ENCODE measurements at regions not wholly inside any gene's neighbourhood (a gene's known extent, or its start where the extent isn't known, plus 50 kb on each side); places are given as distances from the start of the nearest gene placed in this dataset.
"Not testable (repeated sequence)": the region's sequence is repeated elsewhere in the genome, so short reads cannot be mapped to it uniquely, and the experiment has no call there.

DNA sequence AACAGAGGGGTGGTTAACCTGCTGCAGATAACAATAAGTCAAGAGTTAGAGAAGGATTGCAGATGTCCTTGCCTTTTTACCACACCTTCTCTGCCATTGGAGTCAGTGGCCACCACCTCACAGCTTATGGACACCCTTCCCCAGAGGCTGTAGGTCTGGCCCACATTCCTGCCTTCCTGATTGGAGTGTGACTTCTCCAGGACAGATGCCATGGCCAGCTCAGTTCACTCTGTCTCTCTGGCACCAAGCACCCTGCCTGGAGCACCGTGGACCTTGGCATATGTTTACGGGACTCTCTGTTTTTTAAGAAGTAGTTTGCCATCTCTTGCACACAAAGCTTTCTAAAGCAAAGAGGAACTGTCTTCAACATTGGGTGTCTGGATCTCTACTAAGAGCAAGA, 323.8 kb downstream of the BCL2L11 start:
- DNase-seq (ENCODE audit: unreplicated experiment); H3K27ac Mint-ChIP-seq (ENCODE audit: low read depth, unreplicated experiment); H3K36me3 Mint-ChIP-seq (ENCODE audit: insufficient read depth, unreplicated experiment); intact Hi-C loops (cut with micrococcal nuclease); POLR2A ChIA-PET; BruUV-seq (replicated peaks); CTCF ChIA-PET; H3K27me3 Mint-ChIP-seq (ENCODE audit: insufficient read depth, unreplicated experiment); H3K4me3 Mint-ChIP-seq (ENCODE audit: unreplicated experiment); H3K4me1 Mint-ChIP-seq (ENCODE audit: insufficient read depth, unreplicated experiment); H3K9me3 Mint-ChIP-seq (ENCODE audit: unreplicated experiment): not testable (repeated sequence)

GRCh38 chr2:111445191-111445929, 324.6 kb downstream of the BCL2L11 start:
- CTCF ChIA-PET; BruUV-seq (replicated peaks); DNase-seq (ENCODE audit: unreplicated experiment); H3K27me3 Mint-ChIP-seq (ENCODE audit: insufficient read depth, unreplicated experiment); H3K4me3 Mint-ChIP-seq (ENCODE audit: unreplicated experiment); H3K9me3 Mint-ChIP-seq (ENCODE audit: unreplicated experiment); intact Hi-C loops (cut with micrococcal nuclease); H3K4me1 Mint-ChIP-seq (ENCODE audit: insufficient read depth, unreplicated experiment); POLR2A ChIA-PET; H3K27ac Mint-ChIP-seq (ENCODE audit: low read depth, unreplicated experiment); H3K36me3 Mint-ChIP-seq (ENCODE audit: insufficient read depth, unreplicated experiment): not testable (repeated sequence)

- not testable (repeated sequence) for H3K9me3 Mint-ChIP-seq (ENCODE audit: unreplicated experiment)
These were observed 325.2 kb downstream of the BCL2L11 start for GRCh38 chr2:111445941-111446340.

GRCh38 chr2:111447482-111447881, 326.8 kb downstream of the BCL2L11 start:
- BruUV-seq (replicated peaks); CTCF ChIA-PET; H3K27ac Mint-ChIP-seq (ENCODE audit: low read depth, unreplicated experiment); H3K36me3 Mint-ChIP-seq (ENCODE audit: insufficient read depth, unreplicated experiment); H3K9me3 Mint-ChIP-seq (ENCODE audit: unreplicated experiment); intact Hi-C loops (cut with micrococcal nuclease); DNase-seq (ENCODE audit: unreplicated experiment); H3K4me1 Mint-ChIP-seq (ENCODE audit: insufficient read depth, unreplicated experiment); H3K4me3 Mint-ChIP-seq (ENCODE audit: unreplicated experiment); POLR2A ChIA-PET; H3K27me3 Mint-ChIP-seq (ENCODE audit: insufficient read depth, unreplicated experiment): not testable (repeated sequence)

More at GRCh38 chr2:111445941-111446340, 325.2 kb downstream of the BCL2L11 start:
- BruUV-seq (replicated peaks); CTCF ChIA-PET; POLR2A ChIA-PET; H3K27me3 Mint-ChIP-seq (ENCODE audit: insufficient read depth, unreplicated experiment); H3K4me3 Mint-ChIP-seq (ENCODE audit: unreplicated experiment); H3K4me1 Mint-ChIP-seq (ENCODE audit: insufficient read depth, unreplicated experiment); H3K27ac Mint-ChIP-seq (ENCODE audit: low read depth, unreplicated experiment); H3K36me3 Mint-ChIP-seq (ENCODE audit: insufficient read depth, unreplicated experiment); DNase-seq (ENCODE audit: unreplicated experiment); intact Hi-C loops (cut with micrococcal nuclease): not testable (repeated sequence)

DNA sequence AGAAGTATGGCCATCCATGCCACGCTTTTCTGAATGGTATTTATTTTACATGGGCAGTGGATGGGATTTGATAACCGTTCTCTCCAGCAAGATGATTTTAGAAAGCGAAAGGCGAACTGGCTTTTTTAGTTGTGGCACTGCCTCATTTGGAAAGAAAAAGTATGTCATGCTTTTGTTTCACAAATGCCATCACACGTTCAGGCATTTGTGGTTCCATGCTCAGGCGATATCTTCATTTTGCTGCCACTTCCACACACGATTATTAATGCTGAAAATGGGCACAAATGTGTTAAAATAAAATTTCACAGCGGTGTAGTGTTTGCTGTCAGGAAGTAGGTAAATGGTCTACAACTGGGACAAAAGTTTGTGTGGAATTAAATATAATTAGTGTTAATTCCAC, 328.1 kb downstream of the BCL2L11 start:
- H3K9me3 Mint-ChIP-seq (ENCODE audit: unreplicated experiment); intact Hi-C loops (cut with micrococcal nuclease); CTCF ChIA-PET; H3K27me3 Mint-ChIP-seq (ENCODE audit: insufficient read depth, unreplicated experiment); H3K36me3 Mint-ChIP-seq (ENCODE audit: insufficient read depth, unreplicated experiment); H3K4me3 Mint-ChIP-seq (ENCODE audit: unreplicated experiment); H3K27ac Mint-ChIP-seq (ENCODE audit: low read depth, unreplicated experiment); BruUV-seq (replicated peaks); POLR2A ChIA-PET; DNase-seq (ENCODE audit: unreplicated experiment); H3K4me1 Mint-ChIP-seq (ENCODE audit: insufficient read depth, unreplicated experiment): not testable (repeated sequence)

DNA sequence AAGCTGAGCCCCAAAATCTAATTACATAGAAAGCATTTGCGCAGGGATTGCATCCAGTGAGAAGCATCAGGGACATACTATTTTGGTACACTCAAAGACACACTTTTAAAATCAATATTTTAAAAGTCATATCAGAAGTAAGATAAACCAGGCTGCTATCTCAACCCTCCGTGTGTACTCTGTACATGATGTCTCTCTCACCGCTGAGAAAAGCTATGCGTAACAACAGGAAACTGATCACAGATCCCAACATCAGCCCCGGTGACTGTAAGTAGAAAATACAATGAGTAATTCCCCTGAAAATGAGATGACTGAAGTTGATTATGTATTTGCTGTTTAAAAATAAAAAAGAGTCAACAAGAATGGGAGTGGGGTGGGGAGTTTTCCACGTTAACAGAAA, 329.8 kb downstream of the BCL2L11 start:
- H3K9me3 Mint-ChIP-seq (ENCODE audit: unreplicated experiment); H3K36me3 Mint-ChIP-seq (ENCODE audit: insufficient read depth, unreplicated experiment); H3K4me1 Mint-ChIP-seq (ENCODE audit: insufficient read depth, unreplicated experiment); H3K4me3 Mint-ChIP-seq (ENCODE audit: unreplicated experiment); intact Hi-C loops (cut with micrococcal nuclease); H3K27ac Mint-ChIP-seq (ENCODE audit: low read depth, unreplicated experiment); H3K27me3 Mint-ChIP-seq (ENCODE audit: insufficient read depth, unreplicated experiment); POLR2A ChIA-PET; BruUV-seq (replicated peaks); DNase-seq (ENCODE audit: unreplicated experiment); CTCF ChIA-PET: not testable (repeated sequence)

- H3K27me3 Mint-ChIP-seq (ENCODE audit: insufficient read depth, unreplicated experiment); H3K4me3 Mint-ChIP-seq (ENCODE audit: unreplicated experiment); intact Hi-C loops (cut with micrococcal nuclease); CTCF ChIA-PET; H3K27ac Mint-ChIP-seq (ENCODE audit: low read depth, unreplicated experiment); H3K4me1 Mint-ChIP-seq (ENCODE audit: insufficient read depth, unreplicated experiment); H3K36me3 Mint-ChIP-seq (ENCODE audit: insufficient read depth, unreplicated experiment); DNase-seq (ENCODE audit: unreplicated experiment); BruUV-seq (replicated peaks); H3K9me3 Mint-ChIP-seq (ENCODE audit: unreplicated experiment); POLR2A ChIA-PET: not testable (repeated sequence)
These were observed 331.0 kb downstream of the BCL2L11 start for GRCh38 chr2:111451692-111452199.

- CTCF ChIA-PET; H3K27me3 Mint-ChIP-seq (ENCODE audit: insufficient read depth, unreplicated experiment); BruUV-seq (replicated peaks); POLR2A ChIA-PET; H3K9me3 Mint-ChIP-seq (ENCODE audit: unreplicated experiment); H3K27ac Mint-ChIP-seq (ENCODE audit: low read depth, unreplicated experiment); intact Hi-C loops (cut with micrococcal nuclease); H3K4me1 Mint-ChIP-seq (ENCODE audit: insufficient read depth, unreplicated experiment); H3K4me3 Mint-ChIP-seq (ENCODE audit: unreplicated experiment); DNase-seq (ENCODE audit: unreplicated experiment); H3K36me3 Mint-ChIP-seq (ENCODE audit: insufficient read depth, unreplicated experiment): not testable (repeated sequence)
These were observed 331.5 kb downstream of the BCL2L11 start for GRCh38 chr2:111452208-111452607.

DNA sequence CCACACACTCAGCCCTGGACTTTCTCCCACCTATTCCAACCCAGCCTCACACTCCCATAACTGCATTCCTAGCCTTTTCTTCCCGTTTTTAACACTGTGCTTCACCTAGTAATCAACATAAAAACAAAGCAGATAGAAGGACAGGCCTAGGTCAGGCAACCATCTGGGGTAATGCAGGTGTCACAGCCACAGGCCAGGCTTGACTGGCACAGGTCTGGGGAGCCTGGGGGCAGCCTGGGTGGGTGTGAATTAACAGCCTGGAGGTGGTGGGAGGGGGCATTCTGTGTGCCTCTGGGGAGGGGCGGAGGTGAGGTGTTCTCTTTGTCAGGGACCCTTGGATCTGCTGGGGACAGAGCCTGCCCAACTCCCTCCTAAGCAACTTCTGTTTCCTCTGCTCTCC, 332.6 kb downstream of the BCL2L11 start:
- DNase-seq (ENCODE audit: unreplicated experiment); H3K4me3 Mint-ChIP-seq (ENCODE audit: unreplicated experiment); CTCF ChIA-PET; H3K36me3 Mint-ChIP-seq (ENCODE audit: insufficient read depth, unreplicated experiment); H3K4me1 Mint-ChIP-seq (ENCODE audit: insufficient read depth, unreplicated experiment); H3K9me3 Mint-ChIP-seq (ENCODE audit: unreplicated experiment); POLR2A ChIA-PET; BruUV-seq (replicated peaks); H3K27me3 Mint-ChIP-seq (ENCODE audit: insufficient read depth, unreplicated experiment); intact Hi-C loops (cut with micrococcal nuclease); H3K27ac Mint-ChIP-seq (ENCODE audit: low read depth, unreplicated experiment): not testable (repeated sequence)

DNA sequence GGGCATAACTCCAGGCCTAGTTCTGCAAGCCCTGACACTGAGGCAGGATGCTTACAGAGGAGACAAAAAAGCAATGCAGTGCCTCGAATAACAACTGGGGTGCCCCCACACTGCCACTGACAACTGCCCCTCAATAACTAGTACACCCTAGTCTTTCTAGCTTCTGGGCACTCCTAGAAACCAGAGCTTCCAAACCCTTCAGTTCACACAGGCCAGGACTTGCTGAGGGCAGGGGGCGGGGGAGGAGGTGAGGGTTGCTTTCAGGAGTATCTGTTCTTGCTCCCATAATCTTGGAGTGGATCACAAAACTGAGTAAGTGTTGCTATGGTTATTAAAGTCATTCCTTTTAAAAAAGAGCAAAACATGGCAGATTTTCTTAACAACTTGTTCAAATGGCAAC, 333.1 kb downstream of the BCL2L11 start:
- POLR2A ChIA-PET; intact Hi-C loops (cut with micrococcal nuclease); CTCF ChIA-PET; BruUV-seq (replicated peaks); H3K9me3 Mint-ChIP-seq (ENCODE audit: unreplicated experiment); H3K36me3 Mint-ChIP-seq (ENCODE audit: insufficient read depth, unreplicated experiment); H3K4me1 Mint-ChIP-seq (ENCODE audit: insufficient read depth, unreplicated experiment); H3K4me3 Mint-ChIP-seq (ENCODE audit: unreplicated experiment); H3K27ac Mint-ChIP-seq (ENCODE audit: low read depth, unreplicated experiment); H3K27me3 Mint-ChIP-seq (ENCODE audit: insufficient read depth, unreplicated experiment); DNase-seq (ENCODE audit: unreplicated experiment): not testable (repeated sequence)

All from MCF 10A (cell line).